IgD-negative memory B cell (primary cell): ENCODE measurements at regions not wholly inside any gene's neighbourhood (a gene's known extent, or its start where the extent isn't known, plus 50 kb on each side); places are given as distances from the start of the nearest gene placed in this dataset.

Experiments used
- H3K27ac Mint-ChIP-seq, 3 donors: one replicate each; pipeline ENCODE4 v1.8.0; 2020 to 2022; ENCODE audit warnings: mild to moderate bottlenecking in 3 of 3, mixed read lengths in 3 of 3, moderate library complexity in 1 of 3
- H3K27me3 Mint-ChIP-seq: one replicate; pipeline ENCODE4 v1.8.0; 2021; ENCODE audit warnings: mixed read lengths
- H3K36me3 Mint-ChIP-seq: one replicate; pipeline ENCODE4 v1.8.0; 2020; ENCODE audit warnings: mild to moderate bottlenecking, mixed read lengths
- H3K4me1 Mint-ChIP-seq, 3 donors: one replicate each; pipeline ENCODE4 v1.8.0; 2020 to 2022; ENCODE audit warnings: mixed read lengths in 3 of 3, mild to moderate bottlenecking in 1 of 3
- H3K4me3 Mint-ChIP-seq, 4 donors: one replicate each; pipeline ENCODE4 v1.8.0; 2020 to 2022; ENCODE audit warnings: mild to moderate bottlenecking in 4 of 4, mixed read lengths in 4 of 4, moderate library complexity in 3 of 4
- H3K9me3 Mint-ChIP-seq, 3 donors: one replicate each; pipeline ENCODE4 v1.8.0; 2020 to 2021; ENCODE audit warnings: mixed read lengths in 3 of 3, mild to moderate bottlenecking in 1 of 3

GRCh38 chr7:52726493-52726892 is 308.9 kb upstream of the POM121L12 start:
- Mint-ChIP-seq H3K27me3 (no peaks in the 10 kb centered on the region), H3K4me3 (peak overlapping the region in 1 of 4 donors; percentile 2), H3K27ac (no peak overlapping the region), H3K4me1 (no peaks in the 10 kb centered on the region), H3K9me3 (peaks cover 6 to 24% (median 9%) of the 10 kb centered on the region in 3 donors), H3K36me3 (no peaks in the 10 kb centered on the region)

- no peak overlapping the region for H3K4me3 Mint-ChIP-seq
- H3K36me3 Mint-ChIP-seq, result no peaks in the 10 kb centered on the region
- H3K27ac Mint-ChIP-seq, result no peak overlapping the region
- H3K27me3 Mint-ChIP-seq, result no peaks in the 10 kb centered on the region
- no peaks in the 10 kb centered on the region for H3K4me1 Mint-ChIP-seq
- peaks cover 6 to 16% (median 7%) of the 10 kb centered on the region in 3 donors for H3K9me3 Mint-ChIP-seq
Measured at GRCh38 chr7:52723606-52724005, 311.8 kb upstream of the POM121L12 start.

GRCh38 chr7:52720856-52721255 is 314.6 kb upstream of the POM121L12 start:
- Mint-ChIP-seq H3K4me3 (no peak overlapping the region), H3K9me3 (peaks cover 2 to 7% (median 4%) of the 10 kb centered on the region in 3 donors)

GRCh38 chr7:52719677-52720076 is 315.8 kb upstream of the POM121L12 start:
- Mint-ChIP-seq H3K27ac (no peak overlapping the region), H3K9me3 (peaks cover 2 to 4% (median 2%) of the 10 kb centered on the region in 3 donors), H3K4me3 (no peak overlapping the region), H3K36me3 (no peaks in the 10 kb centered on the region), H3K4me1 (no peaks in the 10 kb centered on the region), H3K27me3 (no peaks in the 10 kb centered on the region)

More at GRCh38 chr7:52720856-52721255, 314.6 kb upstream of the POM121L12 start:
- Mint-ChIP-seq H3K27me3 (no peaks in the 10 kb centered on the region), H3K36me3 (no peaks in the 10 kb centered on the region), H3K27ac (no peak overlapping the region), H3K4me1 (no peaks in the 10 kb centered on the region)

- Mint-ChIP-seq H3K4me1 (peaks cover 0 to 3% (median 0%) of the 10 kb centered on the region in 3 donors), H3K27ac (no peak overlapping the region), H3K9me3 (peaks cover 5 to 10% (median 6%) of the 10 kb centered on the region in 3 donors), H3K36me3 (no peaks in the 10 kb centered on the region), H3K27me3 (no peaks in the 10 kb centered on the region), H3K4me3 (no peak overlapping the region)
Measured at GRCh38 chr7:52715701-52716100, 319.7 kb upstream of the POM121L12 start.

GRCh38 chr7:52712938-52713337 is 322.5 kb upstream of the POM121L12 start:
- Mint-ChIP-seq H3K27me3 (no peaks in the 10 kb centered on the region), H3K9me3 (peaks cover 6 to 10% (median 8%) of the 10 kb centered on the region in 3 donors), H3K36me3 (no peaks in the 10 kb centered on the region), H3K4me1 (peaks cover 0 to 3% (median 0%) of the 10 kb centered on the region in 3 donors), H3K4me3 (no peak overlapping the region), H3K27ac (no peak overlapping the region)

- H3K27me3 Mint-ChIP-seq, result no peaks in the 10 kb centered on the region
- H3K4me3 Mint-ChIP-seq, result no peak overlapping the region
- H3K36me3 Mint-ChIP-seq, result no peaks in the 10 kb centered on the region
- H3K4me1 Mint-ChIP-seq, result peaks cover 0 to 3% (median 0%) of the 10 kb centered on the region in 3 donors
- H3K9me3 Mint-ChIP-seq, result peaks cover 6 to 10% (median 8%) of the 10 kb centered on the region in 3 donors
- no peak overlapping the region for H3K27ac Mint-ChIP-seq
Measured at GRCh38 chr7:52711951-52712350, 323.5 kb upstream of the POM121L12 start.

GRCh38 chr7:52708846-52709245 is 326.6 kb upstream of the POM121L12 start:
- Mint-ChIP-seq H3K4me3 (no peak overlapping the region), H3K9me3 (peaks cover 4 to 13% (median 6%) of the 10 kb centered on the region in 3 donors), H3K27ac (no peak overlapping the region), H3K36me3 (no peaks in the 10 kb centered on the region), H3K27me3 (no peaks in the 10 kb centered on the region), H3K4me1 (no peaks in the 10 kb centered on the region)

- no peak overlapping the region for H3K4me3 Mint-ChIP-seq
- H3K27ac Mint-ChIP-seq, result no peak overlapping the region
- peaks cover 1% of the 10 kb centered on the region for H3K36me3 Mint-ChIP-seq
- peaks cover under 1 to 13% (median 9%) of the 10 kb centered on the region in 3 donors for H3K9me3 Mint-ChIP-seq
- no peaks in the 10 kb centered on the region for H3K27me3 Mint-ChIP-seq
- H3K4me1 Mint-ChIP-seq, result no peaks in the 10 kb centered on the region
Measured at GRCh38 chr7:52705768-52706167, 329.7 kb upstream of the POM121L12 start.

- H3K4me3 Mint-ChIP-seq, result no peak overlapping the region
- peaks cover 1% of the 10 kb centered on the region for H3K36me3 Mint-ChIP-seq
- H3K9me3 Mint-ChIP-seq, result peaks cover 0 to 18% (median 9%) of the 10 kb centered on the region in 3 donors
- no peaks in the 10 kb centered on the region for H3K27me3 Mint-ChIP-seq
- no peaks in the 10 kb centered on the region for H3K4me1 Mint-ChIP-seq
- H3K27ac Mint-ChIP-seq, result no peak overlapping the region
Measured at GRCh38 chr7:52700349-52700748, 335.1 kb upstream of the POM121L12 start.

- peak overlapping the region in 1 of 4 donors; percentile 33 for H3K4me3 Mint-ChIP-seq
- no peak overlapping the region for H3K27ac Mint-ChIP-seq
- peaks cover 0 to 12% (median 4%) of the 10 kb centered on the region in 3 donors for H3K9me3 Mint-ChIP-seq
- H3K27me3 Mint-ChIP-seq, result no peaks in the 10 kb centered on the region
- peaks cover 0 to 1% (median 0%) of the 10 kb centered on the region in 3 donors for H3K4me1 Mint-ChIP-seq
- no peaks in the 10 kb centered on the region for H3K36me3 Mint-ChIP-seq
Measured at GRCh38 chr7:52695973-52696595, 339.3 kb upstream of the POM121L12 start.

GRCh38 chr7:52691257-52691656 is 344.2 kb upstream of the POM121L12 start:
- no peak overlapping the region for H3K27ac Mint-ChIP-seq
- H3K9me3 Mint-ChIP-seq, result peaks cover 0 to 14% (median 10%) of the 10 kb centered on the region in 3 donors
- peaks cover 0 to 2% (median 0%) of the 10 kb centered on the region in 3 donors for H3K4me1 Mint-ChIP-seq
- H3K4me3 Mint-ChIP-seq, result no peak overlapping the region
- no peaks in the 10 kb centered on the region for H3K36me3 Mint-ChIP-seq
- H3K27me3 Mint-ChIP-seq, result no peaks in the 10 kb centered on the region

GRCh38 chr7:52689912-52690311 is 345.5 kb upstream of the POM121L12 start:
- no peak overlapping the region for H3K4me3 Mint-ChIP-seq
- H3K27ac Mint-ChIP-seq, result no peak overlapping the region
- peaks cover 0 to 14% (median 10%) of the 10 kb centered on the region in 3 donors for H3K9me3 Mint-ChIP-seq
- H3K36me3 Mint-ChIP-seq, result no peaks in the 10 kb centered on the region
- H3K4me1 Mint-ChIP-seq, result peaks cover 0 to 1% (median 0%) of the 10 kb centered on the region in 3 donors
- H3K27me3 Mint-ChIP-seq, result no peaks in the 10 kb centered on the region

- Mint-ChIP-seq H3K4me1 (peaks cover 0 to 1% (median 0%) of the 10 kb centered on the region in 3 donors), H3K36me3 (no peaks in the 10 kb centered on the region), H3K27ac (no peak overlapping the region), H3K9me3 (peaks cover 0 to 18% (median 7%) of the 10 kb centered on the region in 3 donors), H3K27me3 (no peaks in the 10 kb centered on the region), H3K4me3 (no peak overlapping the region)
Measured at GRCh38 chr7:52685333-52685732, 350.1 kb upstream of the POM121L12 start.

GRCh38 chr7:52684388-52684787 is 351.0 kb upstream of the POM121L12 start:
- no peaks in the 10 kb centered on the region for H3K36me3 Mint-ChIP-seq
- H3K4me3 Mint-ChIP-seq, result no peak overlapping the region
- H3K27ac Mint-ChIP-seq, result no peak overlapping the region
- H3K27me3 Mint-ChIP-seq, result no peaks in the 10 kb centered on the region
- H3K9me3 Mint-ChIP-seq, result peaks cover 0 to 18% (median 4%) of the 10 kb centered on the region in 3 donors
- H3K4me1 Mint-ChIP-seq, result no peaks in the 10 kb centered on the region

GRCh38 chr7:52682993-52683392 is 352.4 kb upstream of the POM121L12 start:
- H3K9me3 Mint-ChIP-seq, result peaks cover 0 to 18% (median 4%) of the 10 kb centered on the region in 3 donors
- no peak overlapping the region for H3K27ac Mint-ChIP-seq
- H3K36me3 Mint-ChIP-seq, result no peaks in the 10 kb centered on the region
- no peaks in the 10 kb centered on the region for H3K27me3 Mint-ChIP-seq
- H3K4me1 Mint-ChIP-seq, result no peaks in the 10 kb centered on the region
- H3K4me3 Mint-ChIP-seq, result no peak overlapping the region
